HG02970 (cell line): ENCODE measurements at regions not wholly inside any gene's neighbourhood (a gene's known extent, or its start where the extent isn't known, plus 50 kb on each side); places are given as distances from the start of the nearest gene placed in this dataset.

ENCODE experiments used
- ATAC-seq: cut with Tn5 transposase; IDR thresholded peaks from one replicate; pipeline ENCODE4 v1.9.1; 2021; ENCODE audit warnings: mild to moderate bottlenecking, moderate library complexity, moderate number of reproducible peaks; ENCODE audit not compliant: unreplicated experiment, low FRiP score

DNA sequence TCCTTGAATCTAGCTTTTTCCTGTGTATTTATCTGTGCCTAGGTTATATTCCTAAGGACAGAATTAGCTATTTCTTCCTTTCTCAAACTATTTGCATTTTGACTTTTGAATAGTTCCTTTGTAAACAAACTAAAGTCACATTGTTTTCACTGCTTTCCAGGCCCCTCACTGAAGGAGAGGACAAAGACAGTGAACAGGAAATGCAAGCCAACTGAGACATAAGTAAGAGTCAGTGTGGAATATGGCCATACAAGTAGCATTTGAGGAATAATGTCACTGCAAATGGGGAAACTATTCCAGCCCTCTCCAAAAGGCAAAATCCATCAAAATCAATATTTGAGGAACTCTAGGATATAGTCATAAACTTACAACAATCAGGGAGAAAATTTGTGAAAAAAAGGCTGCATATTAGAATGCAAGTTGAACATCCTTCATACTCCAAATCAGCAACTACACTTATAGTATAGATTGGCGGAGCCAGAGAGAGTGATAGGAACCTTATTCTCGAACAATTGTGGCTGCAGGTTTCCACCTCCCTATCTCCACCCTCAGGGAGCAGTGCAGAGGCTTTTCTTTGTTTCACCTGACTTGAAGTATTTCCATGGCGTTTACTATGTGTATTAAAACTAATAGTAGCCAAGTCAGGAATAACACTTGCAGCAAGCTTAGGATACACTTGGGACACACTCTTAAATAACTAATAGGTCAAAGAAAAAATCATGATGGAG lies 1110.4 kb upstream of the ADGRL3 start:
- no peak for ATAC-seq

- no peak for ATAC-seq
Measured at GRCh38 chr4:60096676-60097075, 1103.5 kb upstream of the ADGRL3 start.

DNA sequence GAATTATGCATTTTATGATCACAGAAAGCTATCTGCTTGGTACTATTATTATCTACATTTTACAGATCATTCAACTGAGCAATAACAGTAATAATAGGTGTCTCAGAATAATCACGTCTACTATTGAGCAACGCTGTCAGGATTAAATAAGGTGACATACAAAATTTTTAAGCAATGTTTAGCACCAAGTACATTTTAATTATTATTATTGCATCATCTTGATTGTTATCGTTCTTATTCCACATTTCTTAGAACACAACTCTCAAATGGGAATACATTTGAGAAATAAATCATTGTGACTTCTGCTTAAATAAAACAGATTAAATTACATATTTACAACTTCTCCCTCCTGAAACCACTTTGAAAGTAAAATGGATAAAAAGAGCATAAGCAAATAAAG lies 1083.5 kb upstream of the ADGRL3 start:
- ATAC-seq: no peak

DNA sequence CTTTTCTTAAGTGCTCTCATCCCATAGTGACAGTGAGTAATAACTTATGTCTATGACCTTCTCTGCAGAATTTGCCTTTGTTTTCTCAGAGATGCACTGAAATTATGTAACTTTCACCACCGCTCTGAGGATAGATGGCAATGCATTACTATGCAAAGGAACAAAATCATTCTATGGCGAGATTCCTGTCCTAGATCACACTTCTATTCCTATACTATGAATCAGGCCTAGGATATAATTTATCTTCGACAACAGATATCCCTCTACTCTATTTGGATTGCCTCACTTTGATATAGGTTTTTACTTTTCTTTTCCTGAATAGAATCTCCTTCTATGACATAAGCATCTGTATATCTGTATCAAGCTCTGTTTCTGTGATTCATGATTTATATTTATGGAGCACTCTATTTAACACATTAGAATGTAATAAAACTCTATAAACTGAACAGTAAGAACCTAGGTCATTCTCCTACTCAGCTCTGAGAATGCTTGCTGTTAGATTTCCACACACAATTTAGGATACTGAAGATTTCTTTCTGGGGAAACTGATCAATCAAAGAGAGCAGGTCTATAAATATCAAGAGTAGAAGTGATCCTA lies 1082.3 kb upstream of the ADGRL3 start:
- no peak for ATAC-seq

DNA sequence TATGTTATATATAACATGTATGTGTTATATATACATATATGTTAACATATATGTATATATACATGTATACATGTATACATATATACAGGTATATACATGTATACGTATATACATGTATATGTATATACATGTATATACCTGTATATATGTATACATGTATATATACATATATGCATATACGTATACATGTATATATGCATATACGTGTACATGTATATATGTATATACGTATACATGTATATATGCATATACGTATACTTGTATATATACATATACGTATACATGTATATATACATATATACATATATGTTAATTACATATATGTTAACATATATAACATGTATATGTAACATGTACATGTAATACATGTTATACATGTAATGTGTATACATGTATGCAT lies 1077.3 kb upstream of the ADGRL3 start:
- no peak for ATAC-seq

DNA sequence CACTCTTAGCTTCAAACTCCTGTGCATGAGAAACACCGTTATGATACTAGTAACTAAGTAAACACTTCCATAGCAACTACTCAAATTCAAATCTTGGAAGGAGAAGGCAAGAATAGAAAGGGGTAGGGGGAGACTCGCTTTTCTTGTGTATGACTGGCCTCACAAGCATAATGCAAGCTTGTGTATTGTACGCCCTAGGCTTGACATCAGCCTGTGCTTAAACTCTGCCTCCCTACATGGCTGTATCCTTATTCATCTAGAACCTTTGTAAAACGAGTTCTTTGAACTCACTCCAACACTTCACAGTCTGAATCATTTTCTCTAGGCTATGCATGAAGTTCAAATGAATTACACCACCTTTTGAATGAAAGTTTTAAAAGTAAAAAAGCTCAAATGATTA lies 1071.2 kb upstream of the ADGRL3 start:
- ATAC-seq: no peak

DNA sequence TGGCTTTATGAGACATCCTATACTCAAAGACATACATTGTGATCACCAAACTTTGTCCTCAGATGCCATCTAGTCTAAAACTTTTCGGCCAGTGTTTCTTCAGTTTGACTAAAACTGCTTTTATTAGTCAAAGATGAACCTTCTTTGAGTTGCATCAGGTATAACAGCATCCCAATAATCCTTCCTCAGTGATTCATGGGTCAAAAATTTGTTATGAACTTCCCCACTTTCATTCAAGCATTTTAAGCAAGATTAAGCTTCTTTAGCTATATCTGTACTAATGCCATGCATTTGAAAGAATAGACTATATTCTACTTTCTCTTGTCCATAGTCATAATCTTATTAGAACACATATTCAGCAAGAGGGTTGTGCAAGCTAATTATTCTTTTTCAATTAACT lies 1070.4 kb upstream of the ADGRL3 start:
- ATAC-seq: no peak

- ATAC-seq: no peak
Measured at GRCh38 chr4:60133375-60133774, 1066.8 kb upstream of the ADGRL3 start.

DNA sequence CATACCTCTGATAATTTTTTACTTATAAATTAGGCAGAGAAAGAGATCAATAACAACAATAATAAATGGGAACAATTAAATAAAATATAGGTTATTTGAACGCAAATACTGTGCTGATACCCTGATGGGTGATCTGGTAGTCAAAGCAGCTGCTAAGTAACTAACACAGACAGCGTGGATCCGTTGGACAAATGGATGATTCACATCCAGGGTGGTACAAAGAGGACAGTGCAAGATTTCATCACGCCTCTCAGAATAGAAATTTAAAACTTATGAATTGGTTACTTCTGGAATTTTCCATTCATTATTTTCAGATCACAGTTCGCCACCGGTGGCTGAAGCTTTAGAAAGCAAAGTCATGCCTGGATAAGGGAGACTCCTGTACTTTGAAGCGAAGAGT lies 1066.0 kb upstream of the ADGRL3 start:
- no peak for ATAC-seq

DNA sequence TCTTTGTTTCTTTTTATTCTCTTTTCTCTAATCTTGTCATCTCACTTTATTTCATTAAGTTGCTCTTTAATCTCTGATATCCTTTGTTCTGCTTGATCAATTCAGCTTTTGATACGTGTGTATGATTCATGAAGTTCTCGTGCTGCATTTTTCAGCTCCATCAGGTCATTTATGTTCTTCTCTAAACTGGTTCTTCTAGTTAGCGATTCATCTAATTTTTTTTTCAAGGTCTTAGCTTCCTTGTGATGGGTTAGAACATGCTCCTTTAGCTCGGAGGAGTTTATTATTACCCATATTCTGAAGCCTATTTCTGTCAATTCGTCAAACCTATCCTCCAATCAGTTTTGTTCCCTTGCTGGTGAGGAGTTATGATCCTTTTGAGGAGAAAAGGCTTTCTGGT lies 1045.0 kb upstream of the ADGRL3 start:
- no peak for ATAC-seq

DNA sequence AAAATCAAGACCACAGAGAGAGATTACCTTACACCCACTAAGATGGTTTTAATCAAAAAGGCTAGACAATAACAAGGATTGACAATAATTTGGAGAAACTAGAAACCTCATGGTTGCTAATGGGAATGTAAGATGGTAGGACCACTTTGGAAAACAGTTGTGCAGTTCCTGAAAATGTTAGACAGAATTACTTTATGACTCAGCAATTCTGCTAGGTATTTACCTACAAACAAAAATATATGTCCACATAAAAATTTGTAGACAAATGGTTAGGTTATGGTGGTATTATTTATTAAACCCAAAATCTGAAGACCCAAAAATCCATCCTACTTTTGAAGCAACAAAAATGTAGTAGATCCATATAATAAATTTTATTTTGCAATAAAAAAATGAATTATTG lies 1027.0 kb upstream of the ADGRL3 start:
- no peak for ATAC-seq

DNA sequence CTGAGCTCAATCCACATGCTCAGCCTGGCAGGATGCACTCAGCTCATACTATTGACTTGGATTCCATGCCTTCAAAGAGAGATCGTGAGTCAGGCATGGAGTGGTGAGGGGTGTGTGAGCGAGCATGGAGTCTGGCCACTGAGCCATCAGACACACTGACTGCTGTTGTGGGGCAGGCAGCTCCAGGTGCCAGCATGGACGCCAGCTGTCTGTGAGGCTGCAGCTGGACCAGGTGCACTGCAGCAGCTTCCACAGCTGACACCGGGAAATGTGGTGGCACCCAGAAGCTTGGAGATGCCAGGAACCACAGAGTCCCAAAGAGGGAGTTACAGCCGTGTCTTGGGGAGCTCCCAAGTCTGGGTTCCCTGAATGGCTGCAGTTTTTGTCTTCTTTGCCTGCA lies 1026.4 kb upstream of the ADGRL3 start:
- ATAC-seq: no peak

- ATAC-seq: no peak
Measured at GRCh38 chr4:60175241-60175640, 1024.9 kb upstream of the ADGRL3 start.

GRCh38 chr4:60187428-60187827 lies 1012.7 kb upstream of the ADGRL3 start:
- ATAC-seq: no peak

DNA sequence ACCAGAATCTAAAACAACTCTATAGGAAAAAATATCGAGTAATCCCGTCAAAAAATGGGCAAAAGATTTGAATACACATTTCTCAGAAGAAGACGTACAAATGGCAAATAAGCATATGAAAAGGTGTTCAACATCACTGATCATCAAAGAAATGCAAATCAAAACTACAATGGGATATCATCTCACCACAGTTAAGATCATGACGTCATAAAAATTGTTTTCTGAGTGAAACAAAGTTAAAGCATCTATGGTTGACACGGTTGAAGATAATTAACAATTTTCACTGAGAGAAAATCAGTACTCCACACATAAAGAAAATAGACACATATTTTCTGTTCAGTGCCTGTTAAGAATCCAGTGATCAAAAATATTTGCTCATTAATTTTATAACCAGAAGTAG lies 1010.8 kb upstream of the ADGRL3 start:
- no peak for ATAC-seq

- ATAC-seq: no peak
Measured at GRCh38 chr4:60194214-60194613, 1005.9 kb upstream of the ADGRL3 start.

DNA sequence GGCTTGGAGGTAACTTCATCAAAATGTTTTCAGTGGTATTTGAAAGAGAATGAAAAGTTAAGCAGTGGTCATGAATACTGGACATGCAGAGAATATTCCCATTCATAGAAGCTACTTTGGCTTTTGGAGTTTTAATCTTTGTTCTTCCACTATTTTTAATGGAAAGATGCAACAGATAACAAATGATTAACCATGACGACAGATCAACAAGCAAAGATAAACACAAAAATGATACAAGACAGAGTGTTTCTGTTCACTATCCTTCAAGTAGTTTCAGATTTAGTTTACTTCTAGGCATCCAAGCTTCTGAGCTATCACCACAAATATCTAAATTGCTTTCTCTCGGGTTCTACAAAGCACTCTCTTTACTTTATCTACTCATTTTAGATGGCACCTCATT lies 1004.9 kb upstream of the ADGRL3 start:
- no peak for ATAC-seq

DNA sequence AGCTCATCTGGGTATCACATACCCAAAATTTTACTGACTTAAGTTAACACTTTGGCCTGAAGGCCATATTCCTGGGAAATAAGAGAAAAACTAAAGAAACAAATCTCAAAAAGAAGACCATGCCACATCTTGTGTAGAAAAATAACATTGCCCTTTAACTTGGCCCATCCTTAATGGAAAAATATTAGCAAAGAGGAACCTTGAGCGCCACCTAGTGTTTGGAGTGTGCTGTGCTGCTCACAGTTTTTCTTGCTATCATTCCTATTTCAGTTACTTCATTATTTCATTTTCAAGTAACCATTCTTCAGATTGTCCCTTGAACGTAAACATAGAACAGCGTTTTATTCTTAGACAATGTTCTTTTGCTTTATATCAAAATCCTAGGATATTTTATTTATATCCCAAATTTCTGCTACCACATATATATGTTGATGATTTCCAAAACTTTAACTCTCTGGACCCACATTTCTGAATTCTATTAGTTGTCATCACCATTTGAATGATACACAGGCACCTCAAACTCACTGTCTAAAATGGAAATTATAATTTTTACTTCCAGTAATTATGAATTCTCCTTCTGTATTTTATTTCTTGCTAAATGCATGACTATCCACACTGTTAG lies 999.0 kb upstream of the ADGRL3 start:
- no peak for ATAC-seq

- ATAC-seq: no peak
Measured at GRCh38 chr4:60209588-60209987, 990.5 kb upstream of the ADGRL3 start.

DNA sequence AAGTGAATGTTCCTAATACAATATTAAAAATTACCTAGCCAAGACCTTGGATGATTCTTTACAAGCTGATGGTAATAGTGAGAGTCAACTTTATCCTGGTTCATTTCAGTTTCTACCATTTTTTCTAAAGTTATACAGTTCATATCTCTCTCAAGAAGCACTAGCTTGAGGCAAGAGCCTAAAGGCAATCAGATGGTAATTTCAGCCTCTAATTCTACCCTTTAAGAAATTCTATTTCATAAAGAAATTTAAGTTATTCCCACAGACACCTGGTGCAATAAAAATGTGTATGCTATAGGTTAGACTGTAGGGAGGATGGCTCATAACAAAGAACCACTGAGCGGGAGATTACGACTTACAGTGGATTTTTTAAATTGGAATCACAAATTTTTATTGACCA lies 984.2 kb upstream of the ADGRL3 start:
- no peak for ATAC-seq

GRCh38 chr4:60216752-60217151 lies 983.4 kb upstream of the ADGRL3 start:
- no peak for ATAC-seq

GRCh38 chr4:60221866-60222265 lies 978.3 kb upstream of the ADGRL3 start:
- ATAC-seq: no peak
